Loucy (cell line): ENCODE measurements at regions not wholly inside any gene's neighbourhood (a gene's known extent, or its start where the extent isn't known, plus 50 kb on each side); places are given as distances from the start of the nearest gene placed in this dataset.
A peak's percentile ranks its signal among the peaks of the same experiment; 100 is the strongest.
"Not testable (repeated sequence)": the region's sequence is repeated elsewhere in the genome, so short reads cannot be mapped to it uniquely, and the experiment has no call there.

Experiments used
- H2AFZ ChIP-seq: fragments of 200-600 bp; sonication (generic); 2 replicates; pipeline ENCODE4 v1.6.0; 2016; ENCODE audit warnings: antibody characterized with exemption, mild to moderate bottlenecking, low read length, moderate library complexity
- H3F3A ChIP-seq: fragments of 200-600 bp; 2 replicates; pipeline ENCODE4 v1.6.0; 2016; ENCODE audit warnings: antibody characterized with exemption, low read depth, mild to moderate bottlenecking
- H3K27me3 ChIP-seq: fragments of 200-600 bp; sonication (generic); 2 replicates; pipeline ENCODE4 v1.6.1; 2014; ENCODE audit warnings: low read length, mild to moderate bottlenecking; ENCODE audit not compliant: insufficient read depth, poor library complexity, severe bottlenecking
- H3K36me3 ChIP-seq: fragments of 200-600 bp; sonication (generic); 2 replicates; pipeline ENCODE4 v1.6.1; 2016; ENCODE audit warnings: low read length; ENCODE audit not compliant: insufficient read depth
- H3K4me1 ChIP-seq: fragments of 200-600 bp; sonication (generic); 2 replicates; pipeline ENCODE4 v1.5.1; 2014; ENCODE audit warnings: low read length, mild to moderate bottlenecking; ENCODE audit not compliant: insufficient read depth, poor library complexity, severe bottlenecking
- H3K4me2 ChIP-seq: fragments of 200-600 bp; sonication (generic); 2 replicates; pipeline ENCODE4 v1.6.0; 2014; ENCODE audit warnings: antibody characterized with exemption, low read length, low read depth, mild to moderate bottlenecking; ENCODE audit not compliant: poor library complexity, severe bottlenecking
- H3K4me3 ChIP-seq: fragments of 200-600 bp; sonication (generic); 2 replicates; pipeline ENCODE4 v1.5.1; 2014; ENCODE audit warnings: low read length, mild to moderate bottlenecking, mixed read lengths; ENCODE audit not compliant: poor library complexity, severe bottlenecking
- H3K79me2 ChIP-seq: fragments of 200-600 bp; sonication (generic); 2 replicates; pipeline ENCODE4 v1.6.1; 2014; ENCODE audit warnings: low read length; ENCODE audit not compliant: insufficient read depth
- H3K9ac ChIP-seq: fragments of 200-600 bp; sonication (generic); 2 replicates; pipeline ENCODE4 v1.6.0; 2014; ENCODE audit warnings: mild to moderate bottlenecking, low read depth, low read length, moderate library complexity; ENCODE audit not compliant: poor library complexity, severe bottlenecking
- H3K9me2 ChIP-seq: fragments of 200-600 bp; sonication (generic); replicated peaks from 2 replicates; pipeline ENCODE4 v1.6.1; 2016; ENCODE audit warnings: low read depth, low read length, mixed read lengths
- H3K9me3 ChIP-seq: fragments of 200-600 bp; sonication (generic); 2 replicates; pipeline ENCODE4 v1.6.1; 2014; ENCODE audit warnings: mild to moderate bottlenecking, antibody characterized with exemption, low read length, low read depth; ENCODE audit not compliant: insufficient read depth
- H4K20me1 ChIP-seq: fragments of 200-600 bp; sonication (generic); 2 replicates; pipeline ENCODE4 v1.6.0; 2014; ENCODE audit warnings: antibody characterized with exemption, low read length, mild to moderate bottlenecking; ENCODE audit not compliant: insufficient read depth, poor library complexity, severe bottlenecking
- CTCF ChIP-seq: fragments of 200-600 bp; sonication (generic); conservative IDR thresholded peaks from 2 replicates; pipeline ENCODE4 v1.5.1; 2014; ENCODE audit warnings: mild to moderate bottlenecking, antibody characterized with exemption, low read length
- EZH2phosphoT487 ChIP-seq: fragments of 200-600 bp; IDR thresholded peaks from 2 replicates; pipeline ENCODE4 v1.6.1; 2018; ENCODE audit warnings: antibody characterized with exemption, mild to moderate bottlenecking, moderate library complexity, borderline replicate concordance

- Histone ChIP-seq H3K4me1 (peaks cover 18% of the 10 kb centered on the region), H3K79me2 (no peaks in the 10 kb centered on the region)
- TF ChIP-seq EZH2phosphoT487 (no peak), CTCF (no peak)
Measured at GRCh38 chr7:27025270-27025669, 70.5 kb downstream of the HOXA1 start.

GRCh38 chr7:27010068-27010467, 85.7 kb downstream of the HOXA1 start:
- Histone ChIP-seq H4K20me1 (no peaks in the 10 kb centered on the region), H3K4me1 (peaks cover 17% of the 10 kb centered on the region), H3K79me2 (no peaks in the 10 kb centered on the region), H3K9me2 (no peaks in the 10 kb centered on the region), H2AFZ (no peak overlapping the region), H3K9ac (no peak overlapping the region), H3K36me3 (no peaks in the 10 kb centered on the region), H3K9me3 (peaks cover 19% of the 10 kb centered on the region; the same call in 1 of the 2 replicates), H3F3A (no peaks in the 10 kb centered on the region), H3K27me3 (no peaks in the 10 kb centered on the region), H3K4me2 (no peak overlapping the region), H3K4me3 (no peak overlapping the region)
- TF ChIP-seq EZH2phosphoT487, result no peak
- TF ChIP-seq CTCF, result no peak

More at GRCh38 chr7:27025270-27025669, 70.5 kb downstream of the HOXA1 start:
- Histone ChIP-seq H3K27me3 (no peaks in the 10 kb centered on the region), H3K4me2 (no peak overlapping the region), H3K9ac (no peak overlapping the region), H3K36me3 (no peaks in the 10 kb centered on the region), H2AFZ (peak overlapping the region; percentile 48), H3K4me3 (no peak overlapping the region), H3F3A (no peaks in the 10 kb centered on the region), H4K20me1 (no peaks in the 10 kb centered on the region), H3K9me2 (no peaks in the 10 kb centered on the region), H3K9me3 (no peaks in the 10 kb centered on the region)

- Histone ChIP-seq H3K36me3 (no peaks in the 10 kb centered on the region), H3K9ac (no peak overlapping the region), H3K4me3 (no peak overlapping the region), H3F3A (no peaks in the 10 kb centered on the region), H3K79me2 (no peaks in the 10 kb centered on the region), H3K27me3 (no peaks in the 10 kb centered on the region), H3K9me3 (no peaks in the 10 kb centered on the region), H2AFZ (no peak overlapping the region), H3K4me2 (no peak overlapping the region), H3K9me2 (no peaks in the 10 kb centered on the region), H4K20me1 (no peaks in the 10 kb centered on the region), H3K4me1 (no peaks in the 10 kb centered on the region)
- TF ChIP-seq EZH2phosphoT487 (no peak), CTCF (no peak)
Measured at GRCh38 chr7:27000496-27000895, 95.3 kb downstream of the HOXA1 start.

- H3K9ac ChIP-seq, H3K9me2 ChIP-seq, H3K27me3 ChIP-seq, H3K4me3 ChIP-seq, H3F3A ChIP-seq, H3K36me3 ChIP-seq, H3K4me1 ChIP-seq, H4K20me1 ChIP-seq, H2AFZ ChIP-seq, H3K4me2 ChIP-seq, H3K79me2 ChIP-seq, H3K9me3 ChIP-seq: not testable (repeated sequence)
Measured at GRCh38 chr7:26998284-26998683, 97.5 kb downstream of the HOXA1 start.
